ENCODE measurements at regions not wholly inside any gene's neighbourhood (a gene's known extent, or its start where the extent isn't known, plus 50 kb on each side); places are given as distances from the start of the nearest gene placed in this dataset.

DNA sequence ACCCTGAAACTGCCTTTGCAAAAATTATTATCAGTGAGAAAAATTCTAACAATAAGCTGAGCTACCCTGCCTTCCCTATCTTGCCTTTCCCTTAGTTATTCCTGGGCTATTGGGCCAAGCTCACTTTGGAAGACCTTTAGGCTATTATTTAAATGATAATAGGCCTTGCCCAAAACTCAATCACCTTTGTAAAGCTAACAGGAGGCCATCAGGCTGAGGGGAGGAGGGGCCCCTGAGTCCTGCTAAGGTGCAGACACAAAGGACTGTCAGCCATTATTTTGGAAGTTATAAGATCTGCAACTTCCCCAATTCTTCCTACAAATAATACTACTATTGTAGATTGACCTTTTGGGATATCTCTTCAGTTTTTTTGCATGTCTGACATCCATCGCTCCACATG lies 278.8 kb upstream of the DIAPH2 start:
- ATAC-seq (no peak), DNase-seq (no peak)
- no peak overlapping the region for H3K4me3 ChIP-seq
- H3K9me3 ChIP-seq, result no peaks in the 10 kb centered on the region
- H3K27ac ChIP-seq, result no peak overlapping the region
- H3K27me3 ChIP-seq, result no peaks in the 10 kb centered on the region
- intact Hi-C loops (cut with DNase I), result no loop called here
- H3K4me1 ChIP-seq, result no peaks in the 10 kb centered on the region
- no peak for TF ChIP-seq CTCF (IDR thresholded peaks at IDR 0.05)
- no peaks in the 10 kb centered on the region for H3K36me3 ChIP-seq

GRCh38 chrX:96407072-96407471 lies 277.6 kb upstream of the DIAPH2 start:
- Histone ChIP-seq H3K9me3 (no peaks in the 10 kb centered on the region), H3K4me3 (no peak overlapping the region), H3K36me3 (no peaks in the 10 kb centered on the region), H3K27me3 (no peaks in the 10 kb centered on the region), H3K4me1 (no peaks in the 10 kb centered on the region), H3K27ac (peak overlapping the region in 1 of 2 donors; percentile 59)
- intact Hi-C loops (cut with DNase I), result no loop called here
- DNase-seq (peak in 2 of 4 donors; percentile 24 to 42), ATAC-seq (peak; percentile 87)
- TF ChIP-seq CTCF (IDR thresholded peaks at IDR 0.05), result no peak

DNA sequence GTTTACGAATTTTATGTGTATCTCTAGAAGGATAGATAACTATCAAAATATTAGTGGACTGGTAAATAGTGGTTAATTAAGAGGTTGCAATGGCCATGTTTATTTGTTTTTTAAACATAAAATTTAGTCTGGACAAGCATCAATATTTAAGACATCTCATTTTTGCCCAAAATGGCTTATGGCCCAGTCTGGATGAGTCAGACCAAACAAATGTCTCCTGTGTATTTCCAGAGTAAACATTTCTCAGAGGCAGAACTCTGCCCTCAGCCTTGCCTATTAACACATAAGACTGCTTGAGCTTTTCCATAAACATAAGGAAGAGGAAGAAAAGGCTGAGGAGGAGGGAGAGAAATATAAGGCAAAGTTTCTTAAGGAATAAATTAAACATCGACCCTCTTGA lies 277.1 kb upstream of the DIAPH2 start:
- Histone ChIP-seq H3K9me3 (no peaks in the 10 kb centered on the region), H3K27ac (peak overlapping the region in 1 of 2 donors; percentile 59), H3K36me3 (no peaks in the 10 kb centered on the region), H3K27me3 (no peaks in the 10 kb centered on the region), H3K4me3 (no peak overlapping the region), H3K4me1 (no peaks in the 10 kb centered on the region)
- no peak for TF ChIP-seq CTCF (IDR thresholded peaks at IDR 0.05)
- ATAC-seq (peak; percentile 93), DNase-seq (peak in 1 of 4 donors; percentile 17)
- intact Hi-C loops (cut with DNase I), result no loop called here

GRCh38 chrX:96407981-96408380 lies 276.7 kb upstream of the DIAPH2 start:
- DNase-seq (no peak), ATAC-seq (no peak)
- TF ChIP-seq CTCF (IDR thresholded peaks at IDR 0.05), result no peak
- H3K4me1 ChIP-seq, result no peaks in the 10 kb centered on the region
- H3K27me3 ChIP-seq, result no peaks in the 10 kb centered on the region
- H3K4me3 ChIP-seq, result no peak overlapping the region
- no peaks in the 10 kb centered on the region for H3K9me3 ChIP-seq
- H3K27ac ChIP-seq, result peak overlapping the region in 1 of 2 donors; percentile 33
- intact Hi-C loops (cut with DNase I), result no loop called here
- no peaks in the 10 kb centered on the region for H3K36me3 ChIP-seq

DNA sequence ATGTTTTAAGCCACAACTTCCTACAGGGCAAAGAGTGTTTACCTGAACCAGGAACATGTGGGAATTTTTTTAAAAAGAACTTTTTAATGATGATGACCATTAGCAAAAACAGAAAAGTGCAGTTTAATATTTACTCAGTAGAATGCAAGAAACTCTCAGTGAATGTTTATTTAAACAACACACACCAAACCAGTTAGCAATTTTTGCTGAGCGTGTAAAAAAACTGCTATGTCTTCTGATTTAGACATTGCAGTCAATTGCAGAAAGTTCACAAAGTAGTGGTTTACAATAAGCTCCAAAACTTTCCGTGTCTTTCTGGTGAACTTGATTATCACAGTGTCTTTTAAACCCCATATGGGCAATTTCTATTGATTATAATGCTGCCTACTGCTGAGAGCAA lies 273.7 kb upstream of the DIAPH2 start:
- no peaks in the 10 kb centered on the region for H3K36me3 ChIP-seq
- no peaks in the 10 kb centered on the region for H3K9me3 ChIP-seq
- H3K27ac ChIP-seq, result no peak overlapping the region
- DNase-seq (no peak), ATAC-seq (no peak)
- no peaks in the 10 kb centered on the region for H3K4me1 ChIP-seq
- no peak for TF ChIP-seq CTCF (IDR thresholded peaks at IDR 0.05)
- no peak overlapping the region for H3K4me3 ChIP-seq
- H3K27me3 ChIP-seq, result no peaks in the 10 kb centered on the region
- intact Hi-C loops (cut with DNase I), result no loop called here

All from left lung (tissue), 4 donors.